ENCODE measurements at regions not wholly inside any gene's neighbourhood (a gene's known extent, or its start where the extent isn't known, plus 50 kb on each side); places are given as distances from the start of the nearest gene placed in this dataset.

DNA sequence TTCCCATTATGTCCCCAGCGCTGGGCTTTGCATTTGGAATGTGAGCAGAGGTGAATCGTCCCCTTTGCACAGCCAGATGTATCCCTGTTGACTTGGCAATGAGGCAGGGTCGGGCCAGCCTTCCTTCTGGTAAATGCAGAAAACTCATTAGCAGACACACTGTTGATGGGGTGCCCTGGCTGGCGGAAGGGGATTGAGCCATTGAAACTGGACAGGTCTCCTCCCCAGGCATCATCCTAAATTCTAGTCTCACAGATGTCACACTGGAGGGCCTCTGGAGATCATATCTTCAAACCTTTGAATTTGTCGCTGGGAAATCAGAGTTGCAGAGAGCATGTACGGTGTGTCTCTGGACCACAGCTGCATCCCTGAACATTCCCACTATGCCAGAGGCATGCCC, 219.5 kb upstream of the TSHZ3 start:
- Mint-ChIP-seq H3K36me3 (ENCODE audit: insufficient read depth) (no peaks in the 10 kb centered on the region), H3K4me3 (ENCODE audit: low read depth) (no peak overlapping the region), H3K27ac (no peak overlapping the region), H3K9me3 (ENCODE audit: low read depth) (no peaks in the 10 kb centered on the region), H3K4me1 (ENCODE audit: low read depth) (no peaks in the 10 kb centered on the region), H3K27me3 (peaks cover 4% of the 10 kb centered on the region)
- TF ChIP-seq CTCF (IDR thresholded peaks at IDR 0.05; ENCODE audit: unreplicated experiment) = no peak
- DNase-seq (ENCODE audit: low spot score, unreplicated experiment) = no peak

- H3K9me3 Mint-ChIP-seq (ENCODE audit: low read depth) = no peaks in the 10 kb centered on the region
- no peak for TF ChIP-seq CTCF (IDR thresholded peaks at IDR 0.05; ENCODE audit: unreplicated experiment)
- H3K27ac Mint-ChIP-seq = no peak overlapping the region
- H3K36me3 Mint-ChIP-seq (ENCODE audit: insufficient read depth) = no peaks in the 10 kb centered on the region
- H3K27me3 Mint-ChIP-seq = peaks cover 23% of the 10 kb centered on the region
- H3K4me3 Mint-ChIP-seq (ENCODE audit: low read depth) = no peak overlapping the region
- no peak for DNase-seq (ENCODE audit: low spot score, unreplicated experiment)
- H3K4me1 Mint-ChIP-seq (ENCODE audit: low read depth) = no peaks in the 10 kb centered on the region
These were observed 221.5 kb upstream of the TSHZ3 start for GRCh38 chr19:31570718-31571117.

DNA sequence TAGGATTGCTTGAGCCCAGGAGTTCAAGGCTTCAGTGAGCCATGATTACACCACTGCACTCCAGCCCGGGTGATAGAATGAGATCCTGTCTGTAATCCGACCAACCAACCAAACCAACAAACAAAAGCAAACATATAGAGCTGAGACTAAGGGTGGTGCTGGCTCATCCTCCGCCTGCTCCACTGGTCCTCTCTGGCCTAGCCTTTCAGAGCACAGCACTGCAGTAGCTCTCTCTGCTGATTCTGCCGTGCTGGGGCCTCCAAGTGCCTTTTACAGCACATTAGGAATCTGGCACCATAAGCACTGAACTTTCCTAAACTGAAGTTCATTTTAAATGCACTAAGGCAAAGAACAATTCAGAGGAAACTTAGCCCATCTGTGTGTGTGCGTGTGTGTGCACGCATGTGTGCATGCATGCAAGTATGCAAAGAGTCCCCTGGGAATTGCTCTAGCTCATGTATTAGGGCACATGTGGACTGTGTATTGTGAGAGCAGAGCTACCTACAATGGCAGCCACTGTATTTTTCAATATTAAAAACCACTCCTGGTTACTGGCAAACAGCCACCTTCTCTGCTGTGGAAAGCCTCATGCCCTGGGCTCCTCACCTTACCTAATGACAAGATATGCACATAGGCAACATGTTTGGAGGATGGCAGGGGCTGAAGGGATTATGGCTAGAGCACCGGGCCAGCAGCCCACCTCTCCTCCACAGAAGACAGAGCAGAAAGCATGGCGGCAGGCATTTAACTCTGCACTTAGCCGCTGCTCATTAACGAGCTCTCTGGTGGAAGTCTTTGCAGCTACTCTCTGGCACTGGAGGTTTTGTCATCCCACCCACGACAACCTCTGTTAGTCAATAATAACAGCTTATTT, 223.1 kb upstream of the TSHZ3 start:
- no peak for TF ChIP-seq CTCF (IDR thresholded peaks at IDR 0.05; ENCODE audit: unreplicated experiment)
- no peaks in the 10 kb centered on the region for H3K36me3 Mint-ChIP-seq (ENCODE audit: insufficient read depth)
- H3K4me3 Mint-ChIP-seq (ENCODE audit: low read depth) = no peak overlapping the region
- H3K4me1 Mint-ChIP-seq (ENCODE audit: low read depth) = peaks cover 3% of the 10 kb centered on the region
- peaks cover 30% of the 10 kb centered on the region for H3K27me3 Mint-ChIP-seq
- DNase-seq (ENCODE audit: low spot score, unreplicated experiment) = no peak
- no peaks in the 10 kb centered on the region for H3K9me3 Mint-ChIP-seq (ENCODE audit: low read depth)
- no peak overlapping the region for H3K27ac Mint-ChIP-seq

DNA sequence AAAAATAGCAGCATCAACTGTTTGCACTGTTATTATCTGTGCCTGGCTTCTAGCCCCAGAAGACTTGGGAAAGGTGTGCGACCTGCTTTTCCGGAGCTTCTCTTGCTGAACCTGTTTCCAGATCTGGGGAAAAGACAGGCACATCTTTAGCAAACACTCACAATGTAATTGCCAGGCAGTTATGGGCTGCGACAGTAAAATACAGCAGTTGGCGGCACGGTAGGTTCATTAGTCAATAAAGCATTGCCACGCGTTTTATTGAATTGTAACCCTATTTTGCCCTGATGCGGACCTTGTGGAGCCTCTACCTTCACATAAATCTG, 223.7 kb upstream of the TSHZ3 start:
- no peak overlapping the region for H3K27ac Mint-ChIP-seq
- H3K36me3 Mint-ChIP-seq (ENCODE audit: insufficient read depth) = no peaks in the 10 kb centered on the region
- H3K27me3 Mint-ChIP-seq = peaks cover 30% of the 10 kb centered on the region
- TF ChIP-seq CTCF (IDR thresholded peaks at IDR 0.05; ENCODE audit: unreplicated experiment) = no peak
- H3K4me3 Mint-ChIP-seq (ENCODE audit: low read depth) = no peak overlapping the region
- no peaks in the 10 kb centered on the region for H3K9me3 Mint-ChIP-seq (ENCODE audit: low read depth)
- peaks cover 3% of the 10 kb centered on the region for H3K4me1 Mint-ChIP-seq (ENCODE audit: low read depth)
- no peak for DNase-seq (ENCODE audit: low spot score, unreplicated experiment)

DNA sequence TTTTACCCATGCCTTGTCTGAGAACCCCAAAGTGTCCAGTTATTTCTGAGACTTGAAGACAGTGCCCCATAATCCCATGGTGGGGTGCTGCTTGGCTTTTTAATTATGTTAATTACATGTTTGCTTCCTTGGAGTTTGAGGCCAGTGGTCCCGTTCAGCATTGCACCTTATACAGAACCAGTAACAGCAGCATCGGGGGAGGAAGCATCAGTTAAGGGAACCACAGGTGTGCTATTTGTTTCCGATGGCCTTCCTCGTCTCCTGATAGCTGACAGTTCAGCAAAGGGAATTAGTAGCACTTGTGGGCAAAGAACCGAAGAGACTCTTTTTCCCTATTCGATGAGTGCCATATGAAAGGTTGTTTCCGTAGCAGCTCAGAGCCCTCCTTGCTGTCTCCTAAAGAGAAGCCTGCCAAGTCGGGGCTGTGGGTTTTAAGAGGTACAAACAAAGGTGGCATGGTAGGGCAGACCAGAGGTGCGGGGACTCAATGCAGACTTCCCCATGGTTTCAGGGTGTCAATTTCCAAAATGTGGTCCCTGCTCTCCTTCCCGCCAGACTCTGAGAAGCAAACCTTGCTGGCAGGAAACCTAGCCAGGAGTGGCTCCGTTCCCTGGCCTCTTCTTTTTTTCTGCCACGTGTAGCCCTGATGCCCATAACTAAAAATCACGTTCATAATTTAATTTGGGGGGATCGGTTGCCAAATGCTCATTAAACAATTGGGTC, 225.2 kb upstream of the TSHZ3 start:
- TF ChIP-seq CTCF (IDR thresholded peaks at IDR 0.05; ENCODE audit: unreplicated experiment) = no peak
- Mint-ChIP-seq H3K27me3 (peaks cover 30% of the 10 kb centered on the region), H3K27ac (no peak overlapping the region), H3K9me3 (ENCODE audit: low read depth) (no peaks in the 10 kb centered on the region), H3K36me3 (ENCODE audit: insufficient read depth) (no peaks in the 10 kb centered on the region), H3K4me1 (ENCODE audit: low read depth) (peaks cover 3% of the 10 kb centered on the region), H3K4me3 (ENCODE audit: low read depth) (no peak overlapping the region)
- no peak for DNase-seq (ENCODE audit: low spot score, unreplicated experiment)
